ENCODE measurements at regions not wholly inside any gene's neighbourhood (a gene's known extent, or its start where the extent isn't known, plus 50 kb on each side); places are given as distances from the start of the nearest gene placed in this dataset.

GRCh38 chr11:26018336-26018735 is 313.6 kb upstream of the ANO3 start:
- no peak for DNase-seq (ENCODE audit: low read depth)
- TF ChIP-seq, protein P1, sequence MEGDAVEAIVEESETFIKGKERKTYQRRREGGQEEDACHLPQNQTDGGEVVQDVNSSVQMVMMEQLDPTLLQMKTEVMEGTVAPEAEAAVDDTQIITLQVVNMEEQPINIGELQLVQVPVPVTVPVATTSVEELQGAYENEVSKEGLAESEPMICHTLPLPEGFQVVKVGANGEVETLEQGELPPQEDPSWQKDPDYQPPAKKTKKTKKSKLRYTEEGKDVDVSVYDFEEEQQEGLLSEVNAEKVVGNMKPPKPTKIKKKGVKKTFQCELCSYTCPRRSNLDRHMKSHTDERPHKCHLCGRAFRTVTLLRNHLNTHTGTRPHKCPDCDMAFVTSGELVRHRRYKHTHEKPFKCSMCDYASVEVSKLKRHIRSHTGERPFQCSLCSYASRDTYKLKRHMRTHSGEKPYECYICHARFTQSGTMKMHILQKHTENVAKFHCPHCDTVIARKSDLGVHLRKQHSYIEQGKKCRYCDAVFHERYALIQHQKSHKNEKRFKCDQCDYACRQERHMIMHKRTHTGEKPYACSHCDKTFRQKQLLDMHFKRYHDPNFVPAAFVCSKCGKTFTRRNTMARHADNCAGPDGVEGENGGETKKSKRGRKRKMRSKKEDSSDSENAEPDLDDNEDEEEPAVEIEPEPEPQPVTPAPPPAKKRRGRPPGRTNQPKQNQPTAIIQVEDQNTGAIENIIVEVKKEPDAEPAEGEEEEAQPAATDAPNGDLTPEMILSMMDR (IDR thresholded peaks at IDR 0.05; ENCODE audit: insufficient read depth, low read depth, low read length, missing control alignments), result no peak
- H3K4me3 ChIP-seq (ENCODE audit: low read length), result no peak overlapping the region

DNA sequence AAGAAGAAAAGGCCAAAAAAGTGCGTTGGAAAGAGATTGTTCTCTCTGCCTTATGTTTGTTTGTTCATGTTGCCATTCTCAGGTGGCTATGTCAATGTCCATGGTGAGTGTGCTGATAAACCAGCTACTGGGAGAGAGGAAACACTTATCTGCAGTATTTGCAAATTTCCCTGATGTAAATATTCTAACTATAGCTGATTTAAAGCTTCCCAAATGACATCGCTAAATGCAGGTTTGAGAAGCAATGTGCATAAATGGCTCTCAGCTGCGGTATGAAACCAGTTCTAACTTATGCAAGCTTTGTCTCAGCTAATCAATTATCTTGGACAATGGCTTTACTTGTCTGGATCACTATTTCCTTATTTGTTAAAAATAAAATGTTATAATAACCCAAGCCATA is 312.5 kb upstream of the ANO3 start:
- no peak overlapping the region for H3K4me3 ChIP-seq (ENCODE audit: low read length)
- no peak for DNase-seq (ENCODE audit: low read depth)
- TF ChIP-seq, protein P1 (IDR thresholded peaks at IDR 0.05; ENCODE audit: insufficient read depth, low read depth, low read length, missing control alignments), result no peak

GRCh38 chr11:26021017-26021416 is 310.9 kb upstream of the ANO3 start:
- DNase-seq (ENCODE audit: low read depth), result peak; percentile 55
- TF ChIP-seq, protein P1 (IDR thresholded peaks at IDR 0.05; ENCODE audit: insufficient read depth, low read depth, low read length, missing control alignments), result no peak
- H3K4me3 ChIP-seq (ENCODE audit: low read length), result no peak overlapping the region

- H3K4me3 ChIP-seq (ENCODE audit: low read length), result no peak overlapping the region
- TF ChIP-seq, protein P1 (IDR thresholded peaks at IDR 0.05; ENCODE audit: insufficient read depth, low read depth, low read length, missing control alignments), result no peak
Measured at GRCh38 chr11:26023057-26023456, 308.9 kb upstream of the ANO3 start.

GRCh38 chr11:26025676-26026075 is 306.3 kb upstream of the ANO3 start:
- DNase-seq (ENCODE audit: low read depth), result peak; percentile 78
- no peak overlapping the region for H3K4me3 ChIP-seq (ENCODE audit: low read length)
- TF ChIP-seq, protein P1 (IDR thresholded peaks at IDR 0.05; ENCODE audit: insufficient read depth, low read depth, low read length, missing control alignments), result no peak

More at GRCh38 chr11:26023057-26023456, 308.9 kb upstream of the ANO3 start:
- DNase-seq (ENCODE audit: low read depth), result no peak

DNA sequence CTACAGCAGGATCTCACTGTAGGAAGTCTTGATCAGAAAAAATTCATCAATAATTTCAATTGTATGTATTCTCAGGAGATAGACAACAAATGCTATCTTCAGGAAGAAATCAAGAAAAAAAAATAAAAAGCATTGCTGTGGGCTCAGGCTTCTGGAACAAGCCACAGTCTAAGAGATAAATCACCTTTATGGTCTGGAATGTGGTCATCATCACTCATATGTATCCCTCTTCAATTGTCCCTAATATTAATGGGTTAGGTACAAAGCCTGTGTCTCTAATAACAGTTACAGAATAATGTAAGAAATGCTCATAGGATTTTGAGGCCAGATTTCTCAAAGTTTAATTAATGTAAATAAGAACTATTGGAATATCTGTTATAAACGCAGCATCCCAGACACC is 305.9 kb upstream of the ANO3 start:
- DNase-seq (ENCODE audit: low read depth), result no peak
- TF ChIP-seq, protein P1 (IDR thresholded peaks at IDR 0.05; ENCODE audit: insufficient read depth, low read depth, low read length, missing control alignments), result no peak
- H3K4me3 ChIP-seq (ENCODE audit: low read length), result no peak overlapping the region

GRCh38 chr11:26027887-26028286 is 304.0 kb upstream of the ANO3 start:
- no peak overlapping the region for H3K4me3 ChIP-seq (ENCODE audit: low read length)
- no peak for DNase-seq (ENCODE audit: low read depth)
- TF ChIP-seq, protein P1 (IDR thresholded peaks at IDR 0.05; ENCODE audit: insufficient read depth, low read depth, low read length, missing control alignments), result no peak

Data from epithelial cell of esophagus (primary cell).